ENCODE measurements at regions not wholly inside any gene's neighbourhood (a gene's known extent, or its start where the extent isn't known, plus 50 kb on each side); places are given as distances from the start of the nearest gene placed in this dataset.

- no peak for TF ChIP-seq FOXP2 (optimal IDR thresholded peaks at IDR 0.05; ENCODE audit: borderline replicate concordance, extremely low read depth, extremely low read length, insufficient read depth)
- TF ChIP-seq REST (IDR thresholded peaks at IDR 0.05; ENCODE audit: insufficient read depth in 1 of 2, low read depth in 2 of 2, low read length in 2 of 2) = no peak
- TF ChIP-seq TAF1 (IDR thresholded peaks at IDR 0.05; ENCODE audit: borderline replicate concordance, insufficient read depth, low read length) = no peak
- TF ChIP-seq POLR2AphosphoS5 (IDR thresholded peaks at IDR 0.05; ENCODE audit: low read depth, low read length) = no peak
Measured at GRCh38 chr16:54722210-54722676, 208.4 kb upstream of the IRX5 start.

GRCh38 chr16:54720259-54720658, 210.4 kb upstream of the IRX5 start:
- TF ChIP-seq REST (IDR thresholded peaks at IDR 0.05; ENCODE audit: insufficient read depth in 1 of 2, low read depth in 2 of 2, low read length in 2 of 2) (no peak), TAF1 (IDR thresholded peaks at IDR 0.05; ENCODE audit: borderline replicate concordance, insufficient read depth, low read length) (no peak), SIN3A (IDR thresholded peaks at IDR 0.05; ENCODE audit: borderline replicate concordance, insufficient read depth, low read length) (no peak), FOXP2 (optimal IDR thresholded peaks at IDR 0.05; ENCODE audit: borderline replicate concordance, extremely low read depth, extremely low read length, insufficient read depth) (no peak), POLR2AphosphoS5 (IDR thresholded peaks at IDR 0.05; ENCODE audit: low read depth, low read length) (no peak)

- TF ChIP-seq TAF1 (IDR thresholded peaks at IDR 0.05; ENCODE audit: borderline replicate concordance, insufficient read depth, low read length) = no peak
- TF ChIP-seq SIN3A (IDR thresholded peaks at IDR 0.05; ENCODE audit: borderline replicate concordance, insufficient read depth, low read length) = no peak
- no peak for TF ChIP-seq FOXP2 (optimal IDR thresholded peaks at IDR 0.05; ENCODE audit: borderline replicate concordance, extremely low read depth, extremely low read length, insufficient read depth)
- TF ChIP-seq POLR2AphosphoS5 (IDR thresholded peaks at IDR 0.05; ENCODE audit: low read depth, low read length) = no peak
- no peak for TF ChIP-seq REST (IDR thresholded peaks at IDR 0.05; ENCODE audit: insufficient read depth in 1 of 2, low read depth in 2 of 2, low read length in 2 of 2)
Measured at GRCh38 chr16:54719624-54720023, 211.0 kb upstream of the IRX5 start.

- no peak for TF ChIP-seq TAF1 (IDR thresholded peaks at IDR 0.05; ENCODE audit: borderline replicate concordance, insufficient read depth, low read length)
- TF ChIP-seq SIN3A (IDR thresholded peaks at IDR 0.05; ENCODE audit: borderline replicate concordance, insufficient read depth, low read length) = no peak
- TF ChIP-seq REST (IDR thresholded peaks at IDR 0.05; ENCODE audit: insufficient read depth in 1 of 2, low read depth in 2 of 2, low read length in 2 of 2) = no peak
- TF ChIP-seq FOXP2 (optimal IDR thresholded peaks at IDR 0.05; ENCODE audit: borderline replicate concordance, extremely low read depth, extremely low read length, insufficient read depth) = no peak
- TF ChIP-seq POLR2AphosphoS5 (IDR thresholded peaks at IDR 0.05; ENCODE audit: low read depth, low read length) = no peak
Measured at GRCh38 chr16:54718376-54718775, 212.3 kb upstream of the IRX5 start.

GRCh38 chr16:54715011-54715410, 215.7 kb upstream of the IRX5 start:
- TF ChIP-seq REST (IDR thresholded peaks at IDR 0.05; ENCODE audit: insufficient read depth in 1 of 2, low read depth in 2 of 2, low read length in 2 of 2) = no peak
- TF ChIP-seq FOXP2 (optimal IDR thresholded peaks at IDR 0.05; ENCODE audit: borderline replicate concordance, extremely low read depth, extremely low read length, insufficient read depth) = no peak
- no peak for TF ChIP-seq POLR2AphosphoS5 (IDR thresholded peaks at IDR 0.05; ENCODE audit: low read depth, low read length)
- no peak for TF ChIP-seq TAF1 (IDR thresholded peaks at IDR 0.05; ENCODE audit: borderline replicate concordance, insufficient read depth, low read length)
- TF ChIP-seq SIN3A (IDR thresholded peaks at IDR 0.05; ENCODE audit: borderline replicate concordance, insufficient read depth, low read length) = no peak
